ENCODE measurements at regions not wholly inside any gene's neighbourhood (a gene's known extent, or its start where the extent isn't known, plus 50 kb on each side); places are given as distances from the start of the nearest gene placed in this dataset.
A peak's percentile ranks its signal among the peaks of the same experiment; 100 is the strongest.

DNA sequence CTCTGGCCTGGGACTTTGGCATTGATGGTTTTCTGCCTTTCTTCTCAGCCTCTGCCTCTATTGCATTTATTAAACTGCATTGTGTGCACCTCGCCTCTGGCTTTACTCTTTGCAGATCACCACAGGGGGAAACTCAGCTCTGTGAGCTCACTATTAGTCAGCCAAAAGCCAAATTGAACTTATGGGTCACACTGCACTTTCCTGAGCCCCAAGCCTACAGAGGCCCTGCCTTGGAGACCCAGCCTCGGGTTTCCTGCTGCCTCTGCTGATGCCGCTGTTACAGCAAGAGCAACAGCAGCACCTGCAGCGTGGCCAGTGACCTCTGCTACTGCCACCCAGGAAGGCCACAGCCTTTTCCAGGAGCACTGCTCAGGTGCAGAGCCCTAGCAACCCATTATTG lies 122.5 kb downstream of the DAD1 start:
- TF ChIP-seq, protein P1, sequence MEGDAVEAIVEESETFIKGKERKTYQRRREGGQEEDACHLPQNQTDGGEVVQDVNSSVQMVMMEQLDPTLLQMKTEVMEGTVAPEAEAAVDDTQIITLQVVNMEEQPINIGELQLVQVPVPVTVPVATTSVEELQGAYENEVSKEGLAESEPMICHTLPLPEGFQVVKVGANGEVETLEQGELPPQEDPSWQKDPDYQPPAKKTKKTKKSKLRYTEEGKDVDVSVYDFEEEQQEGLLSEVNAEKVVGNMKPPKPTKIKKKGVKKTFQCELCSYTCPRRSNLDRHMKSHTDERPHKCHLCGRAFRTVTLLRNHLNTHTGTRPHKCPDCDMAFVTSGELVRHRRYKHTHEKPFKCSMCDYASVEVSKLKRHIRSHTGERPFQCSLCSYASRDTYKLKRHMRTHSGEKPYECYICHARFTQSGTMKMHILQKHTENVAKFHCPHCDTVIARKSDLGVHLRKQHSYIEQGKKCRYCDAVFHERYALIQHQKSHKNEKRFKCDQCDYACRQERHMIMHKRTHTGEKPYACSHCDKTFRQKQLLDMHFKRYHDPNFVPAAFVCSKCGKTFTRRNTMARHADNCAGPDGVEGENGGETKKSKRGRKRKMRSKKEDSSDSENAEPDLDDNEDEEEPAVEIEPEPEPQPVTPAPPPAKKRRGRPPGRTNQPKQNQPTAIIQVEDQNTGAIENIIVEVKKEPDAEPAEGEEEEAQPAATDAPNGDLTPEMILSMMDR (IDR thresholded peaks at IDR 0.05 in 2 of 3, conservative IDR thresholded peaks at IDR 0.05 in 1 of 3; ENCODE audit: control insufficient read depth in 2 of 3, extremely low read depth in 1 of 3, insufficient read depth in 1 of 3, low read depth in 3 of 3, low read length in 3 of 3) = 0 out of 6 replicates have a peak, but pooled peaks of 1 of the 3 experiments have one; percentile 12
- peak; percentile 27; the same call in 1 of the 2 replicates for TF ChIP-seq SMC3 (IDR thresholded peaks at IDR 0.05; ENCODE audit: borderline replicate concordance, low read length)
